PC-3 (cell line): ENCODE measurements at regions not wholly inside any gene's neighbourhood (a gene's known extent, or its start where the extent isn't known, plus 50 kb on each side); places are given as distances from the start of the nearest gene placed in this dataset.

Experiments used
- ATAC-seq: fragments of 200-7000 bp; cut with Tn5 transposase; 2 replicates; pipeline ENCODE4 v1.9.1; 2020; ENCODE audit warnings: mild to moderate bottlenecking, moderate library complexity
- BruUV-seq: library from RNA; stranded (reverse); fragments of 400-500 nt; replicated peaks from 2 replicates; lab custom pipeline; 2021; lab: Mats Ljungman, UMichigan
- CTCF ChIA-PET: fragments of 300-600 bp; sonication (Branson Sonifier 250); formaldehyde crosslinking; loops from one replicate; lab custom pipeline; 2022; ENCODE audit warnings: antibody characterized with exemption; lab: Charles Lee
- POLR2A ChIA-PET: fragments of 300-600 bp; sonication (Branson Sonifier 250); formaldehyde crosslinking; loops from one replicate; lab custom pipeline; 2022; ENCODE audit warnings: antibody characterized with exemption; ENCODE audit not compliant: unreplicated experiment; lab: Charles Lee
- DNase-seq: peaks from one replicate; pipeline ENCODE4 v3.0.0-alpha.2; 2015
- H2AFZ ChIP-seq: fragments of 300-600 bp; sonication (generic); 2 replicates; pipeline ENCODE4 v1.6.0; 2016; ENCODE audit warnings: antibody characterized with exemption, low read length
- H3F3A ChIP-seq: fragments of 300-600 bp; sonication (generic); one replicate; pipeline ENCODE4 v1.6.0; 2017; ENCODE audit warnings: antibody characterized with exemption, low read length, control low read depth, mild to moderate bottlenecking; ENCODE audit not compliant: unreplicated experiment
- H3K27ac ChIP-seq: fragments of 300-600 bp; sonication (generic); 2 replicates; pipeline ENCODE4 v1.5.1; 2016; ENCODE audit warnings: mild to moderate bottlenecking, low read length
- H3K27me3 ChIP-seq: fragments of 300-600 bp; sonication (generic); 2 replicates; pipeline ENCODE4 v1.6.1; 2016; ENCODE audit warnings: low read length, mixed read lengths
- H3K36me3 ChIP-seq: fragments of 300-600 bp; sonication (generic); 2 replicates; pipeline ENCODE4 v1.6.1; 2016; ENCODE audit warnings: low read depth, mixed run types, low read length, mixed read lengths
- H3K4me1 ChIP-seq: fragments of 300-600 bp; sonication (generic); 2 replicates; pipeline ENCODE4 v1.5.1; 2016; ENCODE audit warnings: low read length; ENCODE audit not compliant: insufficient read depth
- H3K4me2 ChIP-seq: fragments of 300-600 bp; sonication (generic); 2 replicates; pipeline ENCODE4 v1.6.0; 2016; ENCODE audit warnings: low read length
- H3K4me3 ChIP-seq: fragments of 300-600 bp; sonication (generic); 2 replicates; pipeline ENCODE4 v1.5.1; 2016; ENCODE audit warnings: mild to moderate bottlenecking, low read length, mixed read lengths
- H3K79me2 ChIP-seq: fragments of 300-600 bp; sonication (generic); 2 replicates; pipeline ENCODE4 v1.6.1; 2017; ENCODE audit warnings: low read length, mixed read lengths
- H3K9ac ChIP-seq: fragments of 300-600 bp; sonication (generic); 2 replicates; pipeline ENCODE4 v1.6.0; 2016; ENCODE audit warnings: mild to moderate bottlenecking, low read length
- H3K9me2 ChIP-seq: fragments of 300-600 bp; sonication (generic); replicated peaks from 2 replicates; pipeline ENCODE4 v1.6.1; 2016; ENCODE audit warnings: mixed run types, low read length, mixed read lengths
- H3K9me3 ChIP-seq: fragments of 300-600 bp; sonication (generic); 2 replicates; pipeline ENCODE4 v1.6.1; 2016; ENCODE audit warnings: low read length, mixed read lengths
- H4K20me1 ChIP-seq: fragments of 300-600 bp; sonication (generic); 2 replicates; pipeline ENCODE4 v1.6.1; 2016; ENCODE audit warnings: low read length, mixed read lengths
- EZH2 ChIP-seq: fragments of 300-600 bp; sonication (generic); IDR thresholded peaks from one replicate; pipeline ENCODE4 v1.6.1; 2017; ENCODE audit warnings: antibody characterized with exemption, mild to moderate bottlenecking, low read length; ENCODE audit not compliant: unreplicated experiment
- EZH2phosphoT487 ChIP-seq: fragments of 300-600 bp; sonication (generic); IDR thresholded peaks from 2 replicates; pipeline ENCODE4 v1.6.1; 2018; ENCODE audit warnings: mild to moderate bottlenecking, antibody characterized with exemption, low read length, borderline replicate concordance
- intact Hi-C: fragments of 100-400 bp; cut with micrococcal nuclease; formaldehyde crosslinking; loops from 2 replicates; pipeline ENCODE4 v1.9.0; 2023
- TF ChIP-seq, protein P1 (sequence below): fragments of 300-600 bp; sonication (generic); conservative IDR thresholded peaks from 2 replicates; pipeline ENCODE4 v1.5.1; 2017; ENCODE audit warnings: antibody characterized with exemption, low read depth, mild to moderate bottlenecking, low read length

GRCh38 chr14:29089849-29090248 is 323.3 kb downstream of the FOXG1 start:
- no peak for ATAC-seq
- TF ChIP-seq EZH2 (no peak), EZH2phosphoT487 (no peak)
- TF ChIP-seq, protein P1, sequence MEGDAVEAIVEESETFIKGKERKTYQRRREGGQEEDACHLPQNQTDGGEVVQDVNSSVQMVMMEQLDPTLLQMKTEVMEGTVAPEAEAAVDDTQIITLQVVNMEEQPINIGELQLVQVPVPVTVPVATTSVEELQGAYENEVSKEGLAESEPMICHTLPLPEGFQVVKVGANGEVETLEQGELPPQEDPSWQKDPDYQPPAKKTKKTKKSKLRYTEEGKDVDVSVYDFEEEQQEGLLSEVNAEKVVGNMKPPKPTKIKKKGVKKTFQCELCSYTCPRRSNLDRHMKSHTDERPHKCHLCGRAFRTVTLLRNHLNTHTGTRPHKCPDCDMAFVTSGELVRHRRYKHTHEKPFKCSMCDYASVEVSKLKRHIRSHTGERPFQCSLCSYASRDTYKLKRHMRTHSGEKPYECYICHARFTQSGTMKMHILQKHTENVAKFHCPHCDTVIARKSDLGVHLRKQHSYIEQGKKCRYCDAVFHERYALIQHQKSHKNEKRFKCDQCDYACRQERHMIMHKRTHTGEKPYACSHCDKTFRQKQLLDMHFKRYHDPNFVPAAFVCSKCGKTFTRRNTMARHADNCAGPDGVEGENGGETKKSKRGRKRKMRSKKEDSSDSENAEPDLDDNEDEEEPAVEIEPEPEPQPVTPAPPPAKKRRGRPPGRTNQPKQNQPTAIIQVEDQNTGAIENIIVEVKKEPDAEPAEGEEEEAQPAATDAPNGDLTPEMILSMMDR: no peak
- Histone ChIP-seq H3K9ac (no peak overlapping the region), H3K9me3 (no peaks in the 10 kb centered on the region), H3F3A (no peaks in the 10 kb centered on the region), H3K79me2 (no peaks in the 10 kb centered on the region), H3K27ac (no peak overlapping the region), H3K27me3 (0 out of 2 replicates have a peak, but pooled peaks cover 14% of the 10 kb centered on the region), H3K4me2 (no peak overlapping the region), H3K36me3 (no peaks in the 10 kb centered on the region), H2AFZ (no peak overlapping the region), H3K4me1 (no peaks in the 10 kb centered on the region), H3K9me2 (no peaks in the 10 kb centered on the region), H4K20me1 (no peaks in the 10 kb centered on the region), H3K4me3 (no peak overlapping the region)
- DNase-seq: no peak
- intact Hi-C loops: no loop called here
- no TSS peak for BruUV-seq
- POLR2A ChIA-PET: interaction anchor here (0.6 kb wide), 1 partner anchor 13 kb away, joined by 9 read pairs; no protein-coding TSS in a partner anchor
- CTCF ChIA-PET: no interaction called here

GRCh38 chr14:29092121-29092520 is 325.5 kb downstream of the FOXG1 start:
- intact Hi-C loops: no loop called here
- Histone ChIP-seq H3F3A (no peaks in the 10 kb centered on the region), H3K9me2 (no peaks in the 10 kb centered on the region), H3K27me3 (0 out of 2 replicates have a peak, but pooled peaks cover 16% of the 10 kb centered on the region), H3K9ac (no peak overlapping the region), H4K20me1 (no peaks in the 10 kb centered on the region), H3K4me1 (no peaks in the 10 kb centered on the region), H3K79me2 (no peaks in the 10 kb centered on the region), H3K27ac (no peak overlapping the region), H3K9me3 (no peaks in the 10 kb centered on the region), H3K4me2 (no peak overlapping the region), H3K4me3 (no peak overlapping the region), H3K36me3 (no peaks in the 10 kb centered on the region), H2AFZ (no peak overlapping the region)
- ChIA-PET POLR2A (no interaction called here), CTCF (no interaction called here)
- DNase-seq: no peak
- no TSS peak for BruUV-seq
- TF ChIP-seq EZH2 (no peak), EZH2phosphoT487 (no peak)
- TF ChIP-seq, protein P1: no peak
- no peak for ATAC-seq

GRCh38 chr14:29097476-29097875 is 330.9 kb downstream of the FOXG1 start:
- TF ChIP-seq, protein P1: no peak
- TF ChIP-seq EZH2phosphoT487: no peak
- Histone ChIP-seq H4K20me1 (no peaks in the 10 kb centered on the region), H3K4me3 (no peak overlapping the region), H3K9me3 (no peaks in the 10 kb centered on the region), H3K9ac (no peak overlapping the region), H3K4me2 (no peak overlapping the region), H2AFZ (no peak overlapping the region), H3K9me2 (no peaks in the 10 kb centered on the region), H3K36me3 (no peaks in the 10 kb centered on the region), H3K27ac (no peak overlapping the region), H3K4me1 (no peaks in the 10 kb centered on the region), H3F3A (no peaks in the 10 kb centered on the region), H3K27me3 (peaks cover 37% of the 10 kb centered on the region), H3K79me2 (no peaks in the 10 kb centered on the region)
- DNase-seq (no peak), ATAC-seq (no peak)
- ChIA-PET POLR2A (no interaction called here), CTCF (no interaction called here)
- intact Hi-C loops: no loop called here
- no TSS peak for BruUV-seq
